ENCODE measurements at regions not wholly inside any gene's neighbourhood (a gene's known extent, or its start where the extent isn't known, plus 50 kb on each side); places are given as distances from the start of the nearest gene placed in this dataset.

DNA sequence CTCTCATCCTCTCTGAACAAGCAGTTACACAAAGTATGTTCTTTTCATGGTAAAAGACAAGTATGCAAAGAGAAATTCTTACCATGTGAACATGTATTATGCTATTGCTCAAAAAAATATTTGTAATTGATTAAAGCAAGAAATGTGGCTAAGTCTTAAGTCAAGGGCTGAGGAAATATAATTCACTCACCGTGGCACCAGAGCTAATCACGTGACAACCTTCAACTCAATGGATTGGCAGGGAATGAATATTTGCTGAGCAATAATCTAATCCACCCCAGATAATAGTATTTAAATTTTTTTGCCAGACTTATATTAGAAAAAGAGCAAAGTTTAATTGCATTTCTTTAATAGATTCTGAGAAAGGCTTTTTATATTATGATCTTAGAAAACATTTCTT is 310.2 kb downstream of the HS3ST1 start:
- no peaks in the 10 kb centered on the region for H3K36me3 ChIP-seq
- no peak for DNase-seq
- H3K9me3 ChIP-seq = no peaks in the 10 kb centered on the region
- H3K27me3 ChIP-seq = no peaks in the 10 kb centered on the region
- H3K4me3 ChIP-seq = no peak overlapping the region

GRCh38 chr4:11116940-11117339 is 311.8 kb downstream of the HS3ST1 start:
- Histone ChIP-seq H3K9me3 (no peaks in the 10 kb centered on the region), H3K4me3 (no peak overlapping the region), H3K27me3 (no peaks in the 10 kb centered on the region), H3K36me3 (no peaks in the 10 kb centered on the region)
- no peak for DNase-seq

DNA sequence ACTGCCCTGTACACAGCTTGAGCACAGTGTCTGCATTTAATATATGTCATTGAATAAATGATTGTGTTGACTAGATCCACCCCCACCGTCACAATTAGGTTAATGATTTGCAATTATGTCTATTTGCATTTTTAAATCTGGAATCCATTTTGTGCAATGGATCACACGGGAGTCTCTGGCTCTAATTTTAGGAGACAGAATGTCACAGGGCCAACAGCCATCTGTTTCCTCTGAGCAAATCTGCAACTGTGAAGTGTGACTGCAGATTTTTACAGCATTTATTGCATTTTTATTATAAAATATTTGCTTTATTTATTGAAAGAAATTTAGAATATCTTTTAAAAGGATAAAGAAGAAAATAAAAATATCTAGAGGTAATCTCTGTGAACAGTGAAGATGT is 316.8 kb downstream of the HS3ST1 start:
- DNase-seq = no peak
- Histone ChIP-seq H3K4me3 (no peak overlapping the region), H3K36me3 (no peaks in the 10 kb centered on the region), H3K27me3 (no peaks in the 10 kb centered on the region), H3K9me3 (no peaks in the 10 kb centered on the region)

- DNase-seq = no peak
- Histone ChIP-seq H3K9me3 (no peaks in the 10 kb centered on the region), H3K4me3 (no peak overlapping the region), H3K36me3 (no peaks in the 10 kb centered on the region), H3K27me3 (no peaks in the 10 kb centered on the region)
These were observed 317.3 kb downstream of the HS3ST1 start for GRCh38 chr4:11111370-11111769.

DNA sequence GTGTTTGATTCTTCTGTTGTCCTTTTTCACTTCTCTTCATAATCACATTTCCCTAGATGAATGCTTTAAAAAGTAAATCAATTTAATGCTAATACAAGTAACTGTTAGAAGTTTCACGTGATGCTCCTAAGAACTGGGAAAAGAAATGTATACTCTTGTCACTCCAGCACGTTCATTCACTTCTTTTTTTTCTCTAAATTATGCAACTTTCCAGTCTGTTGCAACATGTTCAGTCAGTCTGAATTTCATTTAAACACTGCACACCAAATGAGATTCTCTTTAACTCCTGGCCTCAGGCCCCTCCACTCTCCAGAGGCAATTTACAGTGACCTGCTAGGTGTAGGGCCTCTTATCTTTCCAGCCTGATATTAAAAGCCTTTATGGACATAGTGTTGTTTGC is 321.9 kb downstream of the HS3ST1 start:
- DNase-seq = no peak
- Histone ChIP-seq H3K36me3 (no peaks in the 10 kb centered on the region), H3K9me3 (no peaks in the 10 kb centered on the region), H3K4me3 (no peak overlapping the region), H3K27me3 (no peaks in the 10 kb centered on the region)

DNA sequence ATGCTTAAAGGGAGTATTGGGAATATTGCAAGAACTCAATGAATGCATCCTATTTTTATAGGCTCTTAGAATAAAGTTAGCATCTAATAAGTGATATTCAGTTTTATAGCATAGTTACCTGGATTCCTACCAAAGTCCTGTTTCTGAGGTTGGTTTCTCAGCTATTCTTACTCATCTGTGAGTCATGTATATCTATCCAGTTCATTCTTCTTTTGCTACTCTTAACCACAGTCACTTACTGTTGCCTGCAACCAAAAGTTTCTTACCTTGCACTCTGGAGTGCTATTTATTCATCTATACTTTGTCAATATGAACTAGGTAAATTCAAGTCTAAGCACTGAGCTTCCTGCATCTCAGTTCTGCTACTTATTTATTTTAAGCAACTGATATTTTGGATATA is 322.5 kb downstream of the HS3ST1 start:
- H3K4me3 ChIP-seq = no peak overlapping the region
- H3K36me3 ChIP-seq = no peaks in the 10 kb centered on the region
- H3K9me3 ChIP-seq = no peaks in the 10 kb centered on the region
- H3K27me3 ChIP-seq = no peaks in the 10 kb centered on the region
- DNase-seq = no peak

DNA sequence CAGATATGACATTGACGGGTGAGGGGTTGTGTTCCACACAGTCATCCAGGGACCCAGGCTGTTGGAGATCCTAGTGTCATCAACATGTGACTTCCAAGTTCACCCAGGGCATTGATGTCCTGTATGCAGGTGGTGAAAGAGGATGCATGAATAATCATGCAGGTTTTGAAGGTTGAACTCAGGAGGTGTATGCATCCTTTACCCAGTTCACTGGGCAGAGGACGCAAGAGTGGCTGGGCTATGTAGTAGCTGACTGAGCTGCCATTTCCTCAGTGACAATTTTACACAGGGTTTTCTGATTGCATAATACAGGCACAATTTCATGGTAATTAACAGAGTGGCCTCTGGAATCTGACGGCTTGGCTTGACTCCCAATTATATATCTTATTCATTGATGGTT is 323.0 kb downstream of the HS3ST1 start:
- Histone ChIP-seq H3K36me3 (no peaks in the 10 kb centered on the region), H3K27me3 (no peaks in the 10 kb centered on the region)
- DNase-seq = no peak

DNA sequence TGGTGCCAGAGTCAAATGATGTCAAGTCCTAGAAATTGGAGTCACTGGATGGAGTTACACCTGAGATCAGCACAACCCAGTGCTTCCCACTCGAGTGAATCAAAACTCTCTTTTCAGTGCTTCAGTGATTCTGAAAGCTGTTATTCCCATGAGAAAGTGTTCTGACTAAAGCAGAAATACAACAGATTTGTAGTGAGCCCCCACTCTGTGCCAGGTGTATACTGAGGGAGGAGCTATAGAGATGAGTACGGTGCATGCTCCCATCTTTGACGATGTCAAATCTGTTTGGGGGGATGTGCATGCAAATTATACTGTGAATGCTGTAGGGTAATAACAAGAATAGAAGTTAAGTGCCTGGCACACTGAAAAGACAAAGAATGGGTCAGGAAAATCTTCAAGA is 330.2 kb downstream of the HS3ST1 start:
- H3K9me3 ChIP-seq = no peaks in the 10 kb centered on the region
- DNase-seq = no peak

More for the DNA sequence above, 323.0 kb downstream of the HS3ST1 start:
- H3K4me3 ChIP-seq = no peak overlapping the region
- H3K9me3 ChIP-seq = no peaks in the 10 kb centered on the region

DNA sequence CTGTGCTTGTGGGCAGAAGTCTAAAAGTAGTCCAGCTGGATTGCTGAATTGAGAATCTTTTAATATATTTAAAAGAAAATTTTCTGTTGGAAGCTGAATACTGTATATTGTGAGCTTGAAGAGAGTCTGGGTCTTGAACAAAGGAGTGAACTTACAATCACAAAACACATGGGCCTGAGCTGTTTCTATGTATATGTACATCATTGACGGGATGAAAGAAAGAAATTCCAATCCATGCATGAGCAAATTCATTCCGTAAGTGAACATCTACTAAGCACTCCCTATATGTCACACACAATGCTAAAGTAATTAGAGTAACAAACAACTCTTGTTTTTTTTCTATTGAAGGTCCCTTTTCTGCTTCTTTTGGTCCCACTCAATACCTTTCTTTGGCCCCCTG is 331.0 kb downstream of the HS3ST1 start:
- no peak overlapping the region for H3K4me3 ChIP-seq
- DNase-seq = no peak
- no peaks in the 10 kb centered on the region for H3K9me3 ChIP-seq
- H3K27me3 ChIP-seq = no peaks in the 10 kb centered on the region
- no peaks in the 10 kb centered on the region for H3K36me3 ChIP-seq

More for the DNA sequence above, 330.2 kb downstream of the HS3ST1 start:
- H3K36me3 ChIP-seq = no peaks in the 10 kb centered on the region
- H3K4me3 ChIP-seq = no peak overlapping the region
- H3K27me3 ChIP-seq = no peaks in the 10 kb centered on the region

GRCh38 chr4:11081006-11081405 is 347.7 kb downstream of the HS3ST1 start:
- Histone ChIP-seq H3K9me3 (no peaks in the 10 kb centered on the region), H3K4me3 (no peak overlapping the region), H3K27me3 (no peaks in the 10 kb centered on the region), H3K36me3 (no peaks in the 10 kb centered on the region)
- DNase-seq = no peak

DNA sequence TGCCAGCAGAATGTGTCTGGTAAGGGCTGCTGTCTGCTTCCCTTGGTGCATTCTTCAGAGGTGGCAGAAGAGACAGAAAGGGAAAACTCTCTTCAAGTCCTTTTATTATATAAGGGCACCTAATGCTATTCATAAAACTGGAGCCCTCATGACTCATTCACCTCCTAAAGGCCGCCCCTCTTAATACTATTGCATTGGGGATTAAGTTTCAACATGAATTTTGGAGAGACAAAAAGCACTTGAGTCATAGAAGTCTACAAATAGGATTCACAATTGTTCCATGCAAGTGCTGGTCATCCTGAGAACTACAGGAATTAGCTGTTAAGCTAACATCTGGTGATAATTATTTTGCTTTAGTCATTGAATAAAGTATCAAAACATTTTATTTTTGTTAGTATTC is 349.5 kb downstream of the HS3ST1 start:
- no peaks in the 10 kb centered on the region for H3K36me3 ChIP-seq
- no peak overlapping the region for H3K4me3 ChIP-seq
- no peaks in the 10 kb centered on the region for H3K27me3 ChIP-seq
- no peak for DNase-seq
- H3K9me3 ChIP-seq = no peaks in the 10 kb centered on the region

DNA sequence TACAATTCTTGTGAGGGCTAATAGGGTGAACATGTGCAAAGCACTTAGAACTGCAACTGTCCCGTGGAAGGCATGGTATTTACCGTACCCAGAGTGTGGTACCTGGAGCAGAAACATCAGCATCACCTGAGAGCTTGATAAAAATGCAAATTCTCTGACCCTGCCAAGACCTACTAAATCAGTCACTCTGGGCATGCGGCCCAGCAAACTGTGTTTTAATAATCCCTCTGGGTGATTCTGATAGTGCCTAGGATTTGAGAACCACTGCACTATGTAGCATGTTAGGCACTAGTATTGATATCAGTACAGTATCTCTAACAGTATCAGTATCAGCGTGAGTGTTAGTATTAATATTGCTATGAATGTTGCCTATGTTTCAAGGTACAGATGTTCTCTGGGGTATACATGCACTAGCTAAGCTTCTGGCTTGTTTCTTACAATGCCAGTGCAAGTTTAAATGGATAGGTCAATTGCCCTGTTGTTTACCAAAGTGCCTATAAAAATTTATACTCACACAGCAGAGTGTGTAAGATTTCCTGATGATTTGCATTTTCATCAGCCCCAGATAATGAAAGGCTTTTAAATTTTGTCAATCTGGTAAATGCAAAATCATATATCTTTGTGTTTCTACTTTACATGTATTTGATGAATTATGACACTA is 354.0 kb downstream of the HS3ST1 start:
- no peak overlapping the region for H3K4me3 ChIP-seq
- no peaks in the 10 kb centered on the region for H3K27me3 ChIP-seq
- no peak for DNase-seq
- H3K36me3 ChIP-seq = no peaks in the 10 kb centered on the region
- no peaks in the 10 kb centered on the region for H3K9me3 ChIP-seq

DNA sequence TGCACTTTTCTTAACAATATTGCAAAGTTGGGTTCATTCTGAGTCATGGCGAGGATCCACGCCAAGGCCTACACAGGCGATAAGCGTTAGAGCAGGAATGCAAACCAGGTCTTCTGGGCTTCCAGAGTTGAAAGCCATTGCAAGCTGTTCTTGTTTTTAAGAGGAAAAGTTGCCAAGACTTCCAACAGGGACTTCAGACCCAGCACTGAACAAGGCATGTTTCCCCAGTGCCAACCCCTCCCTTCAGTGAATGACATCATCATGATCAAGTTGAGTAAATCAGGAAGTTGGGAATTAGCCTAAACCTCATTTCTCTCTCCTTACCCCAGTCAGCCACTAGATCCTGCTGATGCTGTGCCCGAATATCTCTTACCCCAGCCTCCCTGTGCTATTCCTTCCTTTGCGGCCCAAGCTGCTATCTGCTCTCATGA is 355.1 kb downstream of the HS3ST1 start:
- no peaks in the 10 kb centered on the region for H3K36me3 ChIP-seq
- DNase-seq = peak; percentile 90
- no peak overlapping the region for H3K4me3 ChIP-seq
- no peaks in the 10 kb centered on the region for H3K9me3 ChIP-seq
- no peaks in the 10 kb centered on the region for H3K27me3 ChIP-seq

GRCh38 chr4:11072999-11073398 is 355.7 kb downstream of the HS3ST1 start:
- H3K27me3 ChIP-seq = no peaks in the 10 kb centered on the region
- no peaks in the 10 kb centered on the region for H3K36me3 ChIP-seq
- no peak for DNase-seq
- H3K4me3 ChIP-seq = no peak overlapping the region
- H3K9me3 ChIP-seq = no peaks in the 10 kb centered on the region

DNA sequence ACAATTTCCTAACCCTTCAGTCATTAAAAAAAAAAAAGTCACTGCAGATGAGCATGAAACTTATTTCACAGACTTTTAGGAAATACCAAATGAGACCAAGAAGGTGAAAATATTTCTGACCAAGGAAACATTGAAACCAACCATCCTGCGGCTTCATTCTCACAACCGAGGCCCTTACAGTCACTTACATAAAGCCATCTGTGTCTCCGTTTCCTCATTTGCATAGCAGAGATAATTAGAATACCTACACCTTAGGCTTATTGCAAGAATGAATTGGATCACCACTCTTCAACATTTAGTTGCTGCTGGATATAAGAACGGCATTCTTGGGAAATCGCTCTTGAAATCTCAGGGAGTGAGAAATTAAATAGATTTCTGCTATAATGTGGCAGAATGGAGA is 356.2 kb downstream of the HS3ST1 start:
- no peak overlapping the region for H3K4me3 ChIP-seq
- no peaks in the 10 kb centered on the region for H3K9me3 ChIP-seq
- no peaks in the 10 kb centered on the region for H3K36me3 ChIP-seq
- DNase-seq = no peak
- no peaks in the 10 kb centered on the region for H3K27me3 ChIP-seq

- Histone ChIP-seq H3K4me3 (no peak overlapping the region), H3K36me3 (no peaks in the 10 kb centered on the region), H3K27me3 (no peaks in the 10 kb centered on the region), H3K9me3 (no peaks in the 10 kb centered on the region)
- no peak for DNase-seq
These were observed 357.9 kb downstream of the HS3ST1 start for GRCh38 chr4:11070813-11071212.

DNA sequence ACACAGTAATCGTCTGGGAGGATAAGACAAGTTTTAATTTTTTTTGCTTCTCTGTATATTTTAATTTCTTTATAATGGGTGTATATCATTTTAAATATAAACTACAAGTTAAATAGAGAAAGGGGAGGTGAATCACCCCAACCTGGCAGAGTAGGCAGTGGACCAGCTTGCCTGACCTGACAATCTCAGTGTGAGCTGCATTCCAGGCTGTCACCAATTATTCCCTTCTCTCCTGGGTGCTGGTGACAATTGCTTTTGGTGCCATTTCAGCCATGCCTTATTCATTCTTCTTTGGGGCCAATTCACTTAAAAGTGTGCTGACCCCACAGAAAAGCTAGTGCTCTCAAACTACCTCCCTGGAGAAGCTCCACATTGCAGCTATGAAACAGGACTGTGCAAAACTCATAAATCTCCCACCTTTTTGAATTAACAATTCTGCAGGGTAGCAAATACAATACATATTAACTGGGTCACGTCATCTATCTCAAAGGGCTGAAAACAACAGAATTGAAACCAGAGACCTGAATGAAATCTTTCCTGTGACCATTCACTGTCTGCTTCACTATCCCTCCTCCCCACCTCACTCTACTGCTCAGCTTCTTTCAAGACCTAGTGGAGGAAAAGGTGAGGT is 359.0 kb downstream of the HS3ST1 start:
- no peaks in the 10 kb centered on the region for H3K9me3 ChIP-seq
- H3K4me3 ChIP-seq = no peak overlapping the region
- no peaks in the 10 kb centered on the region for H3K27me3 ChIP-seq
- DNase-seq = no peak
- H3K36me3 ChIP-seq = no peaks in the 10 kb centered on the region

DNA sequence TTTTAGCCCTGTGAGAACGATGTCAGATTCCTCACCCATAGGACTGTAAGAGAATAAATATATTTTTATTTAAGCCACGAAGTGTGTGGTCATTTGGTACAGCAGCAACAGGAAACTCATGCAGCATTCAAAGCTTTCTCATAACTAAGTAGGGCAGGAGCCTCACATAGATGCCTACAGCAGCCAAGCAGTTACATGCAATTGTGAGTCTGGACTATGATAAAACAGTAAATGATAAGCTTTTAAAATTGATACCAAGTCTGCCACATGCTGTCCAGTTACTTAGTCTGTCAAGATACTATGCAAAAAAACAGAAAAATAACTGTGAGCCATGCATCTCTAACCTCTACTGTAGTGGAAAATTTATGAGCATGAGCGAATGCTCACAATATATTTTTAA is 359.6 kb downstream of the HS3ST1 start:
- Histone ChIP-seq H3K4me3 (no peak overlapping the region), H3K27me3 (no peaks in the 10 kb centered on the region)
- no peak for DNase-seq

More for the DNA sequence above, 359.6 kb downstream of the HS3ST1 start:
- Histone ChIP-seq H3K9me3 (no peaks in the 10 kb centered on the region), H3K36me3 (no peaks in the 10 kb centered on the region)
